Upper lobe of left lung (tissue), 4 donors: ENCODE measurements at regions not wholly inside any gene's neighbourhood (a gene's known extent, or its start where the extent isn't known, plus 50 kb on each side); places are given as distances from the start of the nearest gene placed in this dataset.

ENCODE experiments used
- CTCF ChIP-seq, 6 experiments: fragments of 450-650 bp in 4 of 6; fragments of 200-600 bp in 2 of 6; sonication (generic) in 2 of 6; IDR thresholded peaks; one replicate each; pipeline ENCODE4 v1.5.1; 2016 to 2019; ENCODE audit warnings: antibody characterized with exemption in 6 of 6
- EP300 ChIP-seq, 4 donors: sonication (generic); formaldehyde crosslinking; IDR thresholded peaks; one replicate each; pipeline ENCODE4 v1.5.1; 2017; ENCODE audit warnings: antibody characterized with exemption in 4 of 4, control low read depth in 2 of 4
- POLR2A ChIP-seq, 4 donors: fragments of 450-650 bp; IDR thresholded peaks; one replicate each; pipeline ENCODE4 v1.5.1; 2016 to 2017; ENCODE audit warnings: antibody characterized with exemption in 4 of 4, mild to moderate bottlenecking in 2 of 4

GRCh38 chr5:57097526-57097925 is 76.3 kb upstream of the GPBP1 start:
- TF ChIP-seq POLR2A (IDR thresholded peaks at IDR 0.05): no peak
- TF ChIP-seq CTCF (IDR thresholded peaks at IDR 0.05): no peak
- TF ChIP-seq EP300 (IDR thresholded peaks at IDR 0.05): no peak
